ENCODE measurements at regions not wholly inside any gene's neighbourhood (a gene's known extent, or its start where the extent isn't known, plus 50 kb on each side); places are given as distances from the start of the nearest gene placed in this dataset.

DNA sequence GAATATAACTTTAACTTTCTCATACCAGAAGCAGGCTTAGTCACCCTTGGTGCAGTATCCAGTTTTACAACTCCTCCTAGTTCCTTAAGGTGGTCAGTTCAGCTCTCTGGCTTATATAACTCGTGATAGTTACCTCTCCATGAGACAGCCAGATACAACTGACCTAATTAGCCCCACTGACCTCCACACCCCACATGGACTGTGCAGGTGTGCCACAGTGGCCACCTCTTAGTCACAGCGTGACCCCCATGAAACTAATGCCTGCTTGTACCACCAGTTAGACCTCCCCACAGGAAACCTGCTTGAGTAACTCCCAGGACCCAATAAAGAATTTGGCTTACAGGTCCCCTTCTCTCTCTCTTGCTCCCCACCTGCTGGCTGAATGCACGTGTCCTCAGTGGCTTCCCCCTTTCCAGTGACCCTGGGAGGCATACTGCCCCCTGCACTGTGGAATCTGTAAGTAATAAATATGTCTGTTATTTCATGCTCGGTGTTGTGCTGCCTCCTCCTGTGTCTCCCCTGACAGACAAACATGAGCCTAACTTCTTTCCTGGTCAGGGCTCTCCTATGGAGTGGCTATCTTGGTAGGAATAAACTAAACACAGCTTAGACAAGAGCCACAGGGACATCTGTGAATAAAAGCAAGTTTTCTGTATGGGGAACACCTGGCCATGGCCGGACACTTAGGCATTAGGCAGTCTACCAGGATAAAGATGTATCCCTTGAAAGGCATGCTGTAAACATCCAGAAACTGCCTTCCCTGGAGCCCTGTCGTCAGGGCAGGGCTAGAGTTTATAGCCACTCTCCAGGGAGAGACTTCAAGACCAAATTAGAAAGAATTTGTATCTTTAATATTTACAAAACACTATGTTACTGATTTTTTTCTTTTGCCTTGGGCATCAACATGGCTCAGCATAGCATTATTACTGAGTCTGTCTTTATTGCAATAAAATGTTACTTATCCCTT, 209.7 kb upstream of the BOD1L1 start:
- Histone ChIP-seq H3K4ac (replicated peaks; ENCODE audit: insufficient read length, low read depth, low read length) (no peak overlapping the region), H4K20me1 (replicated peaks in 1 of 2; ENCODE audit: control insufficient read depth in 1 of 2, insufficient read depth in 2 of 2, low read length in 2 of 2) (no peaks in the 10 kb centered on the region), H4K5ac (ENCODE audit: insufficient read length, low read depth, low read length) (no peak overlapping the region), H2BK20ac (ENCODE audit: low read length) (no peak overlapping the region), H2BK12ac (ENCODE audit: low read depth, low read length) (no peak overlapping the region), H4K8ac (ENCODE audit: extremely low read depth, insufficient read depth, low read length) (no peak overlapping the region), H3K9me3 (ENCODE audit: insufficient read depth in 2 of 2, low read depth in 1 of 2, low read length in 1 of 2) (no peaks in the 10 kb centered on the region), H3K79me1 (ENCODE audit: low read depth, low read length) (no peaks in the 10 kb centered on the region), H2AK5ac (ENCODE audit: low read depth, low read length) (no peak overlapping the region), H2BK5ac (ENCODE audit: low read depth, low read length) (no peak overlapping the region), H2BK120ac (replicated peaks; ENCODE audit: low read depth, low read length) (no peak overlapping the region), H4K91ac (replicated peaks; ENCODE audit: insufficient read length, low read length) (no peak overlapping the region), H3K9ac (replicated peaks in 1 of 4; ENCODE audit: extremely low read depth in 1 of 4, low read depth in 3 of 4, low read length in 3 of 4) (no peak overlapping the region), H3K36me3 (ENCODE audit: control insufficient read depth in 2 of 4, insufficient read depth in 4 of 4, low read length in 3 of 4) (no peaks in the 10 kb centered on the region; a peak in 1 of 8 replicates), H3K4me3 (ENCODE audit: extremely low read depth in 1 of 4, insufficient read depth in 2 of 4, low read depth in 3 of 4, low read length in 4 of 4) (no peak overlapping the region), H3K18ac (ENCODE audit: extremely low read depth, low read length) (no peak overlapping the region), H3K79me2 (ENCODE audit: control insufficient read depth in 1 of 2, insufficient read depth in 2 of 2, low read length in 2 of 2) (no peaks in the 10 kb centered on the region), H2BK15ac (ENCODE audit: low read length) (no peak overlapping the region), H3K23ac (ENCODE audit: insufficient read length) (no peak overlapping the region), H3K27ac (ENCODE audit: low read depth, low read length) (no peak overlapping the region), H3K4me1 (replicated peaks in 1 of 4; ENCODE audit: control insufficient read depth in 3 of 4, insufficient read depth in 4 of 4, low read length in 3 of 4) (no peaks in the 10 kb centered on the region), H3K14ac (ENCODE audit: insufficient read length) (no peak overlapping the region), H3K56ac (replicated peaks; ENCODE audit: insufficient read length, low read depth, low read length) (no peak overlapping the region), H2AFZ (ENCODE audit: low read length) (no peak overlapping the region; the same call in 1 of the 2 replicates), H3K27me3 (replicated peaks in 1 of 4; ENCODE audit: control insufficient read depth in 3 of 4, extremely low read depth in 1 of 4, insufficient read depth in 3 of 4, low read length in 3 of 4) (no peaks in the 10 kb centered on the region), H3K4me2 (ENCODE audit: insufficient read depth in 1 of 2, low read depth in 2 of 2, low read length in 2 of 2) (no peak overlapping the region), H3K23me2 (ENCODE audit: low read depth, low read length) (no peaks in the 10 kb centered on the region)
- WGBS, 2 experiments (ENCODE audit: extremely low coverage in 1 of 2, insufficient coverage in 1 of 2, insufficient read length in 1 of 2, insufficient replicate concordance in 2 of 2, low coverage in 1 of 2, low lambda C conversion rate in 2 of 2, missing lambda C conversion rate in 1 of 2), result 65% methylated on average over 6 of the region's 6 CpGs; no CpG with 5 or more reads in 1 of the 2 experiments
- CTCF ChIA-PET (ENCODE audit: partially characterized antibody), result interaction anchor here (0.5 to 1.2 kb wide), 3 partner anchors 8 to 181 kb away, joined by 3 to 6 read pairs (median 4); no protein-coding TSS in a partner anchor
- no peak for DNase-seq (ENCODE audit: low read depth in 1 of 2, low spot score in 2 of 2)
- no peak for FAIRE-seq
- POLR2A ChIA-PET (ENCODE audit: partially characterized antibody), result no interaction called here
- TF ChIP-seq SP2 (IDR thresholded peaks at IDR 0.05; ENCODE audit: low read length) (no peak), POLR2AphosphoS5 (IDR thresholded peaks at IDR 0.05; ENCODE audit: low read depth, low read length) (no peak), YY1 (IDR thresholded peaks at IDR 0.05; ENCODE audit: low read depth, low read length) (no peak), EP300 (IDR thresholded peaks at IDR 0.05; ENCODE audit: borderline replicate concordance in 1 of 2, low read depth in 2 of 2, low read length in 2 of 2) (no peak), RXRA (IDR thresholded peaks at IDR 0.05; ENCODE audit: insufficient read depth, low read depth, low read length) (no peak), JUND (IDR thresholded peaks at IDR 0.05; ENCODE audit: low read length) (no peak), PHF8 (conservative IDR thresholded peaks at IDR 0.05; ENCODE audit: low read depth, low read length) (no peak), CBX8 (IDR thresholded peaks at IDR 0.05; ENCODE audit: borderline replicate concordance, low read depth, low read length) (no peak), SUZ12 (IDR thresholded peaks at IDR 0.05; ENCODE audit: low read length) (no peak), RNF2 (IDR thresholded peaks at IDR 0.05; ENCODE audit: borderline replicate concordance, low read depth, low read length, missing control alignments, poor library complexity, severe bottlenecking) (no peak), SIRT6 (IDR thresholded peaks at IDR 0.05; ENCODE audit: low read length) (no peak)

Measured in H1 (cell line).